KOPT-K1 (cell line): ENCODE measurements at regions not wholly inside any gene's neighbourhood (a gene's known extent, or its start where the extent isn't known, plus 50 kb on each side); places are given as distances from the start of the nearest gene placed in this dataset.
"Not testable (repeated sequence)": the region's sequence is repeated elsewhere in the genome, so short reads cannot be mapped to it uniquely, and the experiment has no call there.

Experiments used
- H3K27ac ChIP-seq: fragments of 200-600 bp; sonication (generic); 2 replicates; pipeline ENCODE4 v1.5.1; 2016; ENCODE audit warnings: antibody characterized with exemption, mild to moderate bottlenecking, low read depth, low read length; ENCODE audit not compliant: poor library complexity, severe bottlenecking
- H3K36me3 ChIP-seq: fragments of 200-600 bp; sonication (generic); 2 replicates; pipeline ENCODE4 v1.5.1; 2017; ENCODE audit warnings: antibody characterized with exemption, mild to moderate bottlenecking, low read length, moderate library complexity; ENCODE audit not compliant: insufficient read depth
- H3K9me3 ChIP-seq: fragments of 200-600 bp; sonication (generic); 2 replicates; pipeline ENCODE4 v1.5.1; 2017; ENCODE audit warnings: antibody characterized with exemption, low read length, mild to moderate bottlenecking; ENCODE audit not compliant: insufficient read depth, poor library complexity, severe bottlenecking

DNA sequence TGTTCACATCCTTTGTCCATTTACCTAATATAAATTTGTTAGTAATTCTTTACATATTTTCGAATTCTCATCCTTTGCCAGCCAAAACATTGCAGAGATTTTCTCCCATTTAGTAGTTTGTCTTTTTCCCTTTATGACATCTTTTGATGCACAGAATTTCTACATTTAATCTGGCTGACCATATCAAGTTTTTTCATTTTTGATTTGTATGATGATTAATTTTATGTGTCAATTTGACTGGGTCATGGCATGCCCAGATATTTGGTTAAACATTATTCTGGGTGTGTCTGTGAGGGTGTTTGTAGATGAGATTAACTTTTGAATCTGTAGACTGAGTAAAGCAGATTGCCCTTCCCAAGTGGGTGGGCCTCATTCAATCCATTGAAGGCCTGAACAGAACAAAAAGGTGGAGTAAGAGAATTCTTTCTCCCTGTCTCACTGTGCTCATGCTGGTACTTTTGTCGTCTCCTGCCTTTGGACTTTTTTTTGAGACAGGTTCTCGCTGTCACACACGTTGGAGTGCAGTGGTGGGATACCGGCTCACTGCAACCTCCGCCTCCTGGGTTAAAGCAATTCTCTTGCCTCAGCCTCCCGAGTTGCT is 72.1 kb upstream of the EPB41L1 start:
- Histone ChIP-seq H3K9me3 (no peaks in the 10 kb centered on the region), H3K27ac (no peak overlapping the region)

DNA sequence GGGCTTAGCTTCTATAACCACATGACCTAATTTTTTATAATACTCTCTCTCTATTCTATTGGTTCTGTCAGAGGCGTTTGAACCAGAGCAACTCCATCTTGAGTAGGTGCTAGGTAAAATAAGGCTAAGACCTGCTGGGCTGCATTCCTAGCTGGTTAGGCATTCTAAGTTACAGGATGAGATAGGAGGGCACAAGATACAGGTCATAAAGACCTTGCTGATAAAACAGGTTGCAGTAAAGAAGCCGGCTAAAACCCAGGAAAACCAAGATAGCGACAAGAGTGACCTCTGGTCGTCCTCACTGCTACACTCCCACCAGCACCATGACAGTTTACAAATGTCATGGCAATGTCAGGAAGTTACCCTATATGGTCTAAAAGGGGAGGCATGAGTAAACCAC is 71.3 kb upstream of the EPB41L1 start:
- not testable (repeated sequence) for H3K27ac ChIP-seq, H3K9me3 ChIP-seq, H3K36me3 ChIP-seq

More for the DNA sequence above, 72.1 kb upstream of the EPB41L1 start:
- no peaks in the 10 kb centered on the region for H3K36me3 ChIP-seq

DNA sequence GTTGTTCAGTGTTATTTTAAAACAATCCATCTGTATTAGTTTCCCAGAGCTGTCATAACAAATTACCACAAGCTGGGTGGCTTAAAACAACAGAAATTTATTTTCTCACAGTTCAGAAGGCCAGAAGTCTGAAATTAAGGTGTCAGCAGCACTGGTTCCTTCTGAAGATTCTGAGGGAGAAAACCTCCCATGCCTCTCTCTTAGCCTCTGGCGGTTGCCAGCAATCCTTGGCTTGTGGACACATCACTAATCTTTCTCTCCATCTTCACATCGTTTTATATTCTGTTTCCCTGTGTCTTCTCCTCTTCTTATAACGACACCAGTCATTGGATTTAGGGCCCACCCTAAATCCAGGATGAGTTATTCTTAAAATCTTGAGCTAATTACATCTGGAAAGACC is 70.2 kb upstream of the EPB41L1 start:
- no peak overlapping the region for H3K27ac ChIP-seq
- no peaks in the 10 kb centered on the region for H3K36me3 ChIP-seq
- H3K9me3 ChIP-seq = no peaks in the 10 kb centered on the region

DNA sequence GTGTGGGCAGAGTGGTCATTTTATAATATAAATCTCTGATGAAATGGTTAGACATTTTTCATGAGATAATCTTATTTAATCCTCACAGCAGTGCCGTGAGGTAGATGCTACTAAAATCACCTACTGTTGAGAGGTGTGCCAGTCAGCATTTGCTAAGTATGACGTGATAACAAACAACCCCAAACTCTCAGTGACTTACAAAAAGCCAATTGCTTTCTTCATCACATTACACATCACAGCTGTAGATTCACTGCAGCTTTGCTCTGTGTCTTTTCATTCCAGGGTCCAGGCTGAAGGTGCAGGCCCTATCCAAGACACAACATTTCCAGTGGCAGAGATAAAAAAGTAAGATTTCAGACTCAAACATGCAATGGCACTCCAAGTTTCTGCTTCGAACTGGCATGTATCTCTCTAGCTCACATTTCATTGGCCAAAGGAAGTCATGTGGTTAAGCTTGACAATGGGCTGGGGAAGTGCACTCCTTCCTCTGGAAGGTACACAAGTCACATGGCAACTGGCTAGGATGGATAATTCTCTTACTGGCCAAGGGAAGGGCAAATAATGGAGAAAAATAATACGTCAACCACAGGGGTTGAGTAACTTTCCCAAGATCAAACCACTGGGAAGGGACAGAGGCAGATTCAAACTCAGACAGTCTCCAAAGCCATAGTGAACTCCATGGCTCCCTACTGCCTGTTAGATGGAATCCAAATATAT is 69.5 kb upstream of the EPB41L1 start:
- H3K27ac ChIP-seq = no peak overlapping the region
- no peaks in the 10 kb centered on the region for H3K9me3 ChIP-seq
- no peaks in the 10 kb centered on the region for H3K36me3 ChIP-seq

DNA sequence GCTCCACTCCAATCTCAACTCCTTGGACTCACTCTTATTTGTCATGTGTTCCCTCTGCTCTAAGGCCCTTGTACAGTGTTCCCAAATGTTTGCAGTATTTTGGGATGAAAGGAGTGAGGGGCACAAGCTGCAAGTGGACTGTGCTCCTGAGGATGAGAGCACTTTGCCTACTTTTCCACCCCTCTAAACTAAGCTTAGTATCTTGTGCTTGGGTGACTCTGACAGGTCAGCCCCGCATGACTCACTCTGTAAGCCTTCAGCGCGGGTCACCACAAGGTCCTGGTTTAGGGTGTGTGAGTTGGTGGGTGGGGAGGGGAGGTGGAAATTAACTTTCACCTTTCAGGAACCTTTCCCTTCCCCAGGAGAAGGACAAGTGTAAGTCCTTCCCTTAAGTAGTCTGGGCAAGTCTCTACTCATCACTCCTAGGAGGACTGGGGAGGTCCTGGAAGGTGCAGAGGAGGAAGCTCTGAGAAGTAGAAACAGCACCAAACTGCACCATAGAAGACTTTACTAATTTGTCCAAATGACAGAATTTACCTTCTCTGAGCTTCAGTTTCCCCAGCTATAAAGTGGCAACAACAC is 68.8 kb upstream of the EPB41L1 start:
- H3K36me3 ChIP-seq = no peaks in the 10 kb centered on the region
- no peaks in the 10 kb centered on the region for H3K9me3 ChIP-seq
- H3K27ac ChIP-seq = no peak overlapping the region

DNA sequence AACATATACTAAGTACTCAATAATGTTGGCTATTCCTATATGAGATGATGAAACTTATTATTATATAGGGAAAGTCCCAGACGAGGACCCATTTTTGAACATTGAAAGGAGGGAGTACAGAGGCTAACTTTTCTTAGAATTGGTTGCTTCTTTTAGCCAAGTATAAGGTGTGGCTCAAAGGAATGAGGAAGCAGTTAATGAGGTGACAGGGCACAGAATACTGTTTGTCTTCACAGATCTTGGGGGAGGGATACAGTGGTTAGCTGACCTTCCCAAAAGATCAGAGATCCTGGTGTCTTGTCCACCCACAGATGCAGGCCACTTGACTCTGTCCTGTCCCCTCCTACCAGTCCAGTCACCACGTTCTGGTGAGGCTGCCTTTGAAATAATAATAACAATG is 67.8 kb upstream of the EPB41L1 start:
- Histone ChIP-seq H3K27ac (no peak overlapping the region), H3K36me3 (no peaks in the 10 kb centered on the region), H3K9me3 (no peaks in the 10 kb centered on the region)

DNA sequence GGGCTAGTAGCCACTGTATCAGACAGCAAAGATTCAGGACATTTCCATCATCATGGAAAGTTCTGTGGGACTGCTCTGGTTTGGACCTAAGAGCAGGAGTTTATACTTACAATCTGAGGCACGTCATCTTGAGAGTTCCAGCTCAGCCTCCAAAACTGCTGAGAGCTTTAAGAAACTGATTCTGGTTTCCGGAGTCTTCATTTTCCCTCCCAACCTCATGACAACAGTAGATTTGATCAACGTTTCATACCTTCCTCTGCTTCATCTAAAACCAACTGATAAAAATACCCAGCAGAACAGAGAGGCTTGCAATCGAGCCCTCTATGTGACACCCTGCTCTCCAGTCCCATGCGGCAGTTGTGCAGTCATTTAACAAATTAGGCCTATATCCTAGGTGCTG is 64.3 kb upstream of the EPB41L1 start:
- no peaks in the 10 kb centered on the region for H3K36me3 ChIP-seq
- H3K9me3 ChIP-seq = no peaks in the 10 kb centered on the region
- H3K27ac ChIP-seq = no peak overlapping the region

DNA sequence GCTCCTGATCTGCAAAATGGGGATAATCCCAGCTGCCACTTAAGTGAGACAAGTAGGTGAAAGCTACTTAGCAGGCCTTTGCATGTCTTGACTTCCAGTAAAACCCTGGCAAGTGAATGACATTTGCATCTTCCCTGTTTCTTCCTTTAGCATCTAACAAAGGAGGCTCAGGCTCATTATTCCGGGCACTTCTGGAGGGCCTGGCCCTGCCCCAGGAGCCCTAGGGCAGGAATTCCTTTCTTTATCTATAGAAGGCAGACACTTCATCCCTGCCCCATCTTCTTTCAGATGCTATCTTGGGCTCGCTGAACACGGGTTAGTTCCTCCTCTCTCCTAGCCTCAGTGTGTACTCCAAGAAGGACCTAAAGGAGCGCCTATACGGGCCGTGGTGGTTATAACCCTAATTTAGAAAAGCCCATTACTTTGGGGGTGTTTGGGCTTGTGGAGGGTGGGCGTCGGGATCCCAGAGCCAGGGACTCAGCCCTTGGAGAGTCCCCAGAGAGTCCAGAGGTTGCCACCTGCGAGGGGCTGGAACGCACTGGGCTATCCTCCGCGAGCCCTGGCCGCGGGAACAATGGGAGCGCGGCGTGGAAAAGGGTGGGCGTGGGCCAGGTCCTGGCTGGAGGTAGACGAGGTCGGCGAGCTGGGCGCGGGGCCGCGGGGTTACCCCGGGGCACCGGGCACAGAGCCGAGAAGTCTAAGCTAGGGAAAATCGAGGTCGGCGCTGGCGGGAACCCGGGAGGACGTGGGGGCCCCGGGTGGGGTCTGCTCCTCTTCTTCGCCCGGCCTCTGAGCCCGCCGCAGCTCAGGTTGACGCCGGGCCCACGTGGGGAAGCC is 62.8 kb upstream of the EPB41L1 start:
- H3K27ac ChIP-seq = no peak overlapping the region
- H3K36me3 ChIP-seq = no peaks in the 10 kb centered on the region
- no peaks in the 10 kb centered on the region for H3K9me3 ChIP-seq

DNA sequence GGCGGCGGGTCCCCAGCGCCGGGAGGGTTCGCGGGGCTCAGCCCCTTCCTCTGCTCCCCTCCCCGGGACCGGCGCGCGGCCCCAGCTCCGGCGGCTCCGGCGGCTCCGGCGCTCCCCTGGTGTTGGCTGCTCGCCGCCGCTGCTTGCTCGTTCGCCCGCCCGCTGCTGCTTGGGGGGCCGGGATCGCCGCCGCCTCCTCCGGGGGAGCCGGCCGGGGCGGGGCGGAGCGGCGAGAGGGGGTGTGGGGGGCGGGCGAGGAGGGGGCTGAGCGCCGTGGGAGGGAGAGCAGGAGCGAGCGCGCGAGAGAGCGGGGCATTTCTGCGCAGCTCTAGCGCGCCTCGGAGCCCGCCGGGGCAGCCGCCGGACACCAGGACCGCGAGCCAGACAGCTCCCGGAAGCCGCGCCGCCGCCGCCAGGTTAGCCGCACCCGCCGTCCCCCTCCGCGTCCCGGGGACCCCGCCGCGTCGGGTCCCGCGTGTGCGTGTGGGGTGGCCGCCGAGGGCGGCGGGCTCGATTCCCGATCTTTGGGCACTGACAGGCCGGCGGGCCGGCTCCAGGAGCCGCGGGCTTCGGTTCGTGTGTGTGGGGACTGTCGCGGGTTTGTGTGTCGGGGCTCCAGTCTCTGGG is 62.0 kb upstream of the EPB41L1 start:
- H3K36me3 ChIP-seq = no peaks in the 10 kb centered on the region
- H3K9me3 ChIP-seq = no peaks in the 10 kb centered on the region
- no peak overlapping the region for H3K27ac ChIP-seq

DNA sequence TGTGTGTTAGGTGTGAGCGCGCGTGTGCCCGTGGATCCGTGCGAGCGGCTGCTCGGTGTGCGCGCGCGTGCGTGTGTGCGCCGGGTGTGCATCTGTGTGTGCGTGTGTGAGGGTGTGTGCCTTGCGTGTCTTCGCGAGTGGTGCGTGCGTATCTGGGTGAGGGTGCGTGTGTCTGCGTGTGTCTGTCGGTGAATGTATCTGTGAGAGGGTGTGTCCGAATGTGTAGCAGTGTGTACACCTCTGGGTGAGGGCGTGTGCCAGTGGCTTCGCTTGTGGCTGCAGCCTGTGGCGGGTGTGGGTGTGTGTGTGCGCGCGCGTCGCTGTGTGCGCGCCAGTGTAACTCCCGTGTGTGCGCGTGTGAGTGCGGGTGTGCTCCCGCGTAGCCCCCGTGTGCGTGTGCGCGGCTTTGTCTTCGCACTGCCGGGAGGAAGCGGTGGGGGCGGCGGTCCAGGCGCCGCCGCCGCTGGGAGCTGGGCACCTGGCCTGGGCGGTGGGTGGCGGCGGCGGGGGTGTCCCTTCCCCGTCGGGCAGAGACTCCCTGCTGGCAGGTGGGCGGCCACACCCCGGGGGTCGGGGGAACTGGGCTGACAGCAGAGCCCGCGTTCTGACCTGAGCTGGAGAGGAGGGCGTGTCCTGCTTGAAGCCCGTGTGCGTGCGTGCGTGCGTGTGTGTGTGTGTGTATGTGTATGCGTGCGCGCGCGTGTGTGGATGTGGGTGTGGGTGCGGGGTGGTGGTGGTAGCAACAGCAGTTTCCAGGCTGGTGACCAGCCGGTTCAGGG is 61.3 kb upstream of the EPB41L1 start:
- H3K36me3 ChIP-seq = no peaks in the 10 kb centered on the region
- H3K27ac ChIP-seq = no peak overlapping the region
- no peaks in the 10 kb centered on the region for H3K9me3 ChIP-seq

DNA sequence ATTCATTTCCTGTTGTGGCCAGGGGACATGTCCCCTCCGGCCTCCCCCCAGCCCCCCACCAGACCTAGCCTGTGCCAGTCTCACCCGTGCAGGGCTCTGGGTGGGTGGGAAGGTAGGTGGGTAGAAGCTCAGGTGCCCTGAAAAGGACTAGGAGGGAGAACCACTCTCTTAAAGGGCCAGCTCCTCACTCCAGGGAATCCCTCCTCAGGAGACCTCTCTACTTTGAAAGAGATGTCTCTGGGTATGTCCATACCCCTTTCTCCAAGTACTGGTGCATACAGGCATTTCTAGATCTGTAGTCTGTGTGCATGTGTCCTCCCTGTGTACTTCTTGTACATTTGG is 60.8 kb upstream of the EPB41L1 start:
- Histone ChIP-seq H3K27ac (no peak overlapping the region), H3K9me3 (no peaks in the 10 kb centered on the region), H3K36me3 (no peaks in the 10 kb centered on the region)

DNA sequence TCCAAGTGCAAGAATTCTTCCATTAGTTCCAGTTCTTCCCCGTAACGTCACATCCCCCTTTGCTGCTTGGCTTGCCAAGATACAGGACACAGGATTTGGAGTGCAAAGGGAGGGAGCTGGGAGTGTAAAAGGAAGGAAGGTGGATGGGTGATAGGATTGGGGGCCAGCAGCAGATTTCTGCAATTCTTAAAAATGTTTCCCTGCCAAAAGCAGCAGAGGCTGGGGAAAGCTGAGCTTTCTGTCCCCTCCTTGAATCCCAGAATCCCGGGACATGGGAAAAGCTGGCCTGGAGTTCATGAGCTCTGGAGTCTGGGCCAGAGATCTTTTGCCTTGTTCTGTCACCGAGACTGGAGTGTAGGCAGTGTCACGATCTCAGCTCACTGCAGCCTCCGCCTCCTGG is 60.0 kb upstream of the EPB41L1 start:
- H3K9me3 ChIP-seq = no peaks in the 10 kb centered on the region
- no peak overlapping the region for H3K27ac ChIP-seq
- H3K36me3 ChIP-seq = no peaks in the 10 kb centered on the region

DNA sequence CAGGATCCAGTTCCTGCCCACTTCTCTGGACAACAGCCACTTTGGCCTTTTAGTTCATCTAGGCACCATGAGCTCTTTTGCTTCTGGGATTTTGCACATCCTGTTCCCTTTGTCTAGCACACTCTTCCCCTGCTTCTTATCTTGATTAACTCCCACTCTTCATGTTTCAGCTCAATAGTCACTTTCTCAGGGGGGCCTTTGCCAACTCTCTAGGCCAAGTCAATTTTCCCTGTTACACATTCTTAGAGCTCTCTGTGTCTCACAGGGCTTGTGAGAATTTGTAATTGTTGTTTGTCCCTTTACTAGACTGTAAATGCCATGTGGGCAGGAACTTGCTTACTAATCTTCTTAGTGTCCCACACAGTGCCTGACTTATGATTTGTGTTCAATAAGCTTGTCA is 58.1 kb upstream of the EPB41L1 start:
- Histone ChIP-seq H3K9me3 (no peaks in the 10 kb centered on the region), H3K27ac (no peak overlapping the region), H3K36me3 (no peaks in the 10 kb centered on the region)

DNA sequence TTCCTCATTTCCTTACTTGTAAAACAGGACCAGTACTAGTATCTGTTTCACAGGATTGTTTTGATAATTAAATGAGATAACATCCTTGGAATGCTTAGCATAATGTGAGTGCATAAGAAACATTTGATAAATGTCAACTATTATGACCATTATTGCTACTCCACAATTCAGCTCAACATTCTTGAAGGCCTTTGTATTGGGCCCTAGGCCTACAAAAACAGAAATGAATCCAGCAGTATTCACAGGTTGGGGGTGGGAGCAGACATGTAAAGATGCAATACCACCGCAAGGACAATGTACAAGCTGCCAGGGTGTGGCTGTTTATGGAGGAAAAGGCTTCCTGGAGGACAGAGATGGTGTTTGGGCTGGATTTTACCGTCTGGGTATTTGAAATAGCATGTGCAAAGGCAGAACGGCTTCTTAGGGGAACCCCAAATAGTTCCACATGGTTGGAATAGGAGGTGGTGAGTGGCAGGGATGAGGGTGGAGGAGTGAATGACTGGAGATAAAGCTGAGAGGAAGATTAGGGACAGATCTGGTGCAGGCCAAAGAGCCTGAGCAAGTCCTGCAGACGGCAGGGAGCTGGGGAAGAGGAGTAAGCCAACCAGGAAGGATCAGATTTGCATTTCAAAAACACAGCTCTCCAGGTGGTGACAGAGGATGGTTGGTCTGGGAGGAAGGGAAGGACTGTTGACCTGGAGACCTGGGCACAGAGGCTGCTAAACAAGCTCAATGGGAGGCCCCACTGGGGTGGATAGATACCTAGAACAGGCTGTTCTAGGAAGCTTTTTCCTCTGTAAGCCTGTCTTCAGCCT is 57.0 kb upstream of the EPB41L1 start:
- Histone ChIP-seq H3K9me3 (no peaks in the 10 kb centered on the region), H3K36me3 (no peaks in the 10 kb centered on the region), H3K27ac (peak overlapping the region; percentile 15)
